Pancreas (tissue), 10 donors: ENCODE measurements at regions not wholly inside any gene's neighbourhood (a gene's known extent, or its start where the extent isn't known, plus 50 kb on each side); places are given as distances from the start of the nearest gene placed in this dataset.

ENCODE experiments used
- ATAC-seq, 4 donors: fragments of 200-7000 bp; cut with Tn5 transposase; one replicate each; pipeline versions ENCODE4 v1.8.0 to v1.9.1; 2020; ENCODE audit warnings: mild to moderate bottlenecking in 4 of 4, moderate library complexity in 4 of 4
- DNase-seq, 6 donors: peaks; one replicate each; pipeline ENCODE4 v3.0.0-alpha.2; 2020
- FAIRE-seq: peaks from 2 replicates; lab custom pipeline; 2012; peaks lifted over from hg19 to GRCh38; lab: Jason Lieb, UNC
- H3K27ac ChIP-seq, 4 donors: fragments of 200-600 bp; sonication (generic); 1 replicate in 3 of 4; 2 replicates in 1 of 4; pipeline versions ENCODE4 v1.5.0 to v1.8.0; 2020
- H3K27me3 ChIP-seq, 4 donors: fragments of 200-600 bp; one replicate each; pipeline ENCODE4 v1.8.0; 2021
- H3K36me3 ChIP-seq, 3 donors: fragments of 200-600 bp; sonication (generic) in 1 of 3; one replicate each; pipeline versions ENCODE4 v1.5.0 to v1.8.0; 2020 to 2021
- H3K4me1 ChIP-seq, 3 donors: fragments of 200-600 bp; one replicate each; pipeline ENCODE4 v1.8.0; 2021
- H3K4me3 ChIP-seq, 4 donors: fragments of 200-600 bp; sonication (generic) in 2 of 4; one replicate each; pipeline versions ENCODE4 v1.5.0 to v1.8.0; 2020 to 2021
- H3K9me3 ChIP-seq, 4 donors: fragments of 200-600 bp; one replicate each; pipeline ENCODE4 v1.8.0; 2021
- WGBS, 2 donors: extraction: QIAGEN DNeasy Blood & Tissue Kit; methylation state at CpG; one replicate each; pipeline ENCODE4 v1.1.7; 2013; 5-methylcytosine and 5-hydroxymethylcytosine counted together
- intact Hi-C, 3 donors: fragments of 100-400 bp; cut with DNase I; formaldehyde crosslinking; loops; one replicate each; pipeline versions ENCODE4 v1.11.1 to v1.14.2; 2022
- TF ChIP-seq, protein P1 (sequence below), 4 donors: fragments of 200-600 bp; sonication (generic) in 3 of 4; IDR thresholded peaks; one replicate each; pipeline versions ENCODE4 v1.5.0 to v1.8.0; 2021; ENCODE audit warnings: antibody characterized with exemption in 4 of 4
- donor health status: healthy with polysubstance abuse.
- donor health status: DM: no; HTN: no; CAD: no; lungs with moderate emphysema.
- donor health status: DM: no; HTN: no; CAD: no.
- donor health status: control.
- donor health status: control.
- donor health status: Bipolar disorder and iron deficiency.
- donor health status: DM: yes; HTN: yes; CAD: no.
- donor health status: DM: no; HTN: no; CAD: no.
- donor health status: DM: no; HTN: no; CAD: no.
- donor health status: DM: yes; HTN: yes; CAD: no.

DNA sequence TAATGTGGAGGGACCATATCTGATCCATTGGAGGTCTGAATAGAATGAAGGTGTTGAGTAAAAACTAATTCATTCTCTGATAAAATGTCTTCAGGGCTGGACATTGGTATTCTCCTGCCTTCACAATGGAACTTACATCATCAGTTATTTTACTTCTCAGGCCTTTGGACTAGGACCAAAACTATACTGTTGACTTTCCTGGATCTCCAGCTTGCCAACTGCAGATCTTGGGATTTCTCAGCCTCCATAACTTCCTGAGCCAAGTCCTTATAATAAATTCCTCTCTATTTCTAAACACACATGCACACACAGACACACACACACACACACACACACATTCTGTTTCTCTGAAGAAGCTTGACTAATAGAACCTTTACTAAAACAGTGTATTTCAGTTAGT, 1858.6 kb upstream of the ADGRL3 start:
- TF ChIP-seq, protein P1, sequence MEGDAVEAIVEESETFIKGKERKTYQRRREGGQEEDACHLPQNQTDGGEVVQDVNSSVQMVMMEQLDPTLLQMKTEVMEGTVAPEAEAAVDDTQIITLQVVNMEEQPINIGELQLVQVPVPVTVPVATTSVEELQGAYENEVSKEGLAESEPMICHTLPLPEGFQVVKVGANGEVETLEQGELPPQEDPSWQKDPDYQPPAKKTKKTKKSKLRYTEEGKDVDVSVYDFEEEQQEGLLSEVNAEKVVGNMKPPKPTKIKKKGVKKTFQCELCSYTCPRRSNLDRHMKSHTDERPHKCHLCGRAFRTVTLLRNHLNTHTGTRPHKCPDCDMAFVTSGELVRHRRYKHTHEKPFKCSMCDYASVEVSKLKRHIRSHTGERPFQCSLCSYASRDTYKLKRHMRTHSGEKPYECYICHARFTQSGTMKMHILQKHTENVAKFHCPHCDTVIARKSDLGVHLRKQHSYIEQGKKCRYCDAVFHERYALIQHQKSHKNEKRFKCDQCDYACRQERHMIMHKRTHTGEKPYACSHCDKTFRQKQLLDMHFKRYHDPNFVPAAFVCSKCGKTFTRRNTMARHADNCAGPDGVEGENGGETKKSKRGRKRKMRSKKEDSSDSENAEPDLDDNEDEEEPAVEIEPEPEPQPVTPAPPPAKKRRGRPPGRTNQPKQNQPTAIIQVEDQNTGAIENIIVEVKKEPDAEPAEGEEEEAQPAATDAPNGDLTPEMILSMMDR (IDR thresholded peaks at IDR 0.05) = no peak
- no peak for ATAC-seq
- no peak for DNase-seq
- intact Hi-C loops = no loop called here
- Histone ChIP-seq H3K27me3 (no peaks in the 10 kb centered on the region), H3K4me3 (no peak overlapping the region), H3K36me3 (no peaks in the 10 kb centered on the region), H3K9me3 (no peaks in the 10 kb centered on the region), H3K4me1 (no peaks in the 10 kb centered on the region), H3K27ac (no peak overlapping the region)
- FAIRE-seq = no peak

DNA sequence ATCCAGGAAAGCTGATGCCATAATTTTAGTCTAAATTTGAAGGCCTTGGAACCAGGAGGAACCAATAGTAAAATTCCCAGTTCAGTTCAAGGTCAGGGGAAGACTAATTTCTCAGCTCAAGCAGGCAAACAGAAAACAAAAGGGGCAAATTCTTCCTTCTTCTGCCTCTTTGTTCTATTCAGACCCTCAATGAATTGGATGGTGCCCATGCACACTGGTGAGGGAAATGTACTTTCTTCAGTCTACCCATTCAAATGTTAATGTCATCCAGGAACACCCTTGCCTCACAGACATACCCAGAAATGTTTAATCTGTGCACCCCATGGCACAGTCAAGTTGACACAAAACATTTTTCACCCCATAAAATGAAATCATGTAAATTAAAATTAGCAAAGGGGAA, 1851.2 kb upstream of the ADGRL3 start:
- Histone ChIP-seq H3K27ac (no peak overlapping the region), H3K4me1 (no peaks in the 10 kb centered on the region), H3K27me3 (no peaks in the 10 kb centered on the region), H3K9me3 (no peaks in the 10 kb centered on the region), H3K36me3 (no peaks in the 10 kb centered on the region), H3K4me3 (no peak overlapping the region)
- intact Hi-C loops = no loop called here
- TF ChIP-seq, protein P1 (IDR thresholded peaks at IDR 0.05) = no peak
- ATAC-seq (no peak), FAIRE-seq (no peak), DNase-seq (no peak)

DNA sequence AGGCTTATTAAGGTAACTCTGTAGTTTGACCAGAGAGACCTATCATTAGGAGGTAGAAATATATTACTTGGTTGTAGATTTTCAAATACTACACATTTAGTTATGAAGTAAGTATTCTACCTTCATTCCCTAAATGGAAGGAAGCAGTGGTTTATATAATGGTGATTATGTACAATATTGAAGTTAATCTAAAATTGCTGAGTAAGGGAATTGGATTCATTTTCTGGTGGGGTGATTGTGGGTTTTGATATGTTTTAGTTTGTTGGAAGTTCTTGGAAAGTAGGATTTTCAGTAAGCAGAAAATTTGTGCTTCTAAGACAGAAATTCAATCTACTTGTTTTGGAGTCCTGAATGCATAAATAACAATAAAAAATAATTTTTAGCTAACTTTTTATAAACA, 1830.9 kb upstream of the ADGRL3 start:
- FAIRE-seq (no peak), DNase-seq (no peak), ATAC-seq (no peak)
- H3K27ac ChIP-seq = no peak overlapping the region
- H3K36me3 ChIP-seq = no peaks in the 10 kb centered on the region
- H3K9me3 ChIP-seq = no peaks in the 10 kb centered on the region
- intact Hi-C loops = no loop called here
- H3K4me3 ChIP-seq = no peak overlapping the region
- TF ChIP-seq, protein P1 (IDR thresholded peaks at IDR 0.05) = no peak
- peaks cover 0 to 3% (median 0%) of the 10 kb centered on the region in 4 donors for H3K27me3 ChIP-seq
- no peaks in the 10 kb centered on the region for H3K4me1 ChIP-seq

DNA sequence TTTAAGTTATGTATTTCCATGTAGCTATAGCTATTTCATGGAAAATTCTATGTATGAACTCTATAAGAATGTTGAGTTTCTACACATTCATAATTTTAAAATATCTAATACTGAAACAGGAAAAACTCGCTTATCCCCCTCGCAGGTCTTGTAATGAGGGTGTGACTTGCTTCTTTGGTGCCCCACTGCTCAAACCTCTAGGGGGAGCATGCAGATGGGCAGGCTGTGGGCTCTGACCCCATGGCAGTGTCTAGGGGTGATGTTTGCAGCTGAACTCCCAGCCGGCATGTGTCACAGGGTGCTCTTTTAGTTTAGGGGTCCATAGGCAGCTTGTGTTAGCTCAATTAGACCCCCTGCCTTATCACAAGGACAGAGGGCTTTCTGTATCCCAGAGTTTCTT, 1825.7 kb upstream of the ADGRL3 start:
- no peaks in the 10 kb centered on the region for H3K27me3 ChIP-seq
- TF ChIP-seq, protein P1 (IDR thresholded peaks at IDR 0.05) = no peak
- no peak overlapping the region for H3K27ac ChIP-seq
- H3K4me3 ChIP-seq = no peak overlapping the region
- H3K36me3 ChIP-seq = no peaks in the 10 kb centered on the region
- intact Hi-C loops = no loop called here
- H3K9me3 ChIP-seq = no peaks in the 10 kb centered on the region
- no peak for FAIRE-seq
- DNase-seq = no peak
- ATAC-seq = no peak
- 45 to 68% methylated on average over 3 of the region's 3 CpGs for WGBS, 2 donors
- H3K4me1 ChIP-seq = no peaks in the 10 kb centered on the region

DNA sequence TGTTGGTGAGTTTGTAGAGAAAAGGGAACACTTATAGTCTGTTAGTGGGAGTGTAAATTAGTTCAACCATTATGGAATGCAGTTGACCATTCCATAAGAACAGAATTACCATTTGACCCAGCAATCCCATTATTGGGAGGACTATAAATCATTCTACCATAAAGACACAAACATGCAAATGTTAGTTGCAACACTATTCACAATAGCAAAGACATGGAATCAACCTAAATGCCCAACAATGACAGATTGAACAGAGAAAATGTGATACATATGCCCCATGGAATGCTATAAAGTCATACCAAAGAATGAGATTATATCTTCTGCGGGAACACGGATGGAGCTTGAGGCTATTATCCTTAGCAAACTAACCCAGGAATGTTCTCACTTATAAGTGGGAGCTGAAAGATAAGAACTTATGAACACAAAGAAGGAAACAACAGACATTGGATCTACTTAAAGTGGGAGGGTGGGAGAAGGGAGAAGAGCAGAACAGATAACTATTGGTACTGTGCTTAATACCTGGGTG, 1819.2 kb upstream of the ADGRL3 start:
- Histone ChIP-seq H3K27ac (no peak overlapping the region), H3K9me3 (no peaks in the 10 kb centered on the region), H3K27me3 (no peaks in the 10 kb centered on the region), H3K4me1 (no peaks in the 10 kb centered on the region), H3K4me3 (no peak overlapping the region), H3K36me3 (no peaks in the 10 kb centered on the region)
- intact Hi-C loops = no loop called here
- TF ChIP-seq, protein P1 (IDR thresholded peaks at IDR 0.05) = no peak
- 85 to 88% methylated on average over 2 of the region's 2 CpGs for WGBS, 2 donors
- DNase-seq (no peak), ATAC-seq (no peak), FAIRE-seq (no peak)
